Aorta (tissue), 5 donors: ENCODE measurements at regions not wholly inside any gene's neighbourhood (a gene's known extent, or its start where the extent isn't known, plus 50 kb on each side); places are given as distances from the start of the nearest gene placed in this dataset.
A peak's percentile ranks its signal among the peaks of the same experiment; 100 is the strongest.

Experiments used
- ATAC-seq: fragments of 200-7000 bp; cut with Tn5 transposase; one replicate; pipeline ENCODE4 v1.9.1; 2022; ENCODE audit warnings: moderate library complexity; ENCODE audit not compliant: low FRiP score
- DNase-seq, 2 donors: peaks; one replicate each; pipeline ENCODE4 v3.0.0-alpha.2; 2020
- H3K27ac ChIP-seq, 2 donors: one replicate each; pipeline ENCODE4 v1.5.1; 2013; ENCODE audit warnings: low read length in 2 of 2, mild to moderate bottlenecking in 2 of 2, moderate library complexity in 2 of 2, control low read depth in 1 of 2, inconsistent platforms in 1 of 2, low read depth in 1 of 2
- H3K27me3 ChIP-seq, 2 donors: one replicate each; pipeline ENCODE4 v1.6.1; 2013; ENCODE audit warnings: control low read depth in 1 of 2, low read length in 1 of 2, mild to moderate bottlenecking in 1 of 2, moderate library complexity in 1 of 2; ENCODE audit not compliant: insufficient read depth in 2 of 2, control insufficient read depth in 1 of 2
- H3K36me3 ChIP-seq, 2 donors: one replicate each; pipeline ENCODE4 v1.6.1; 2013; ENCODE audit warnings: control low read depth in 1 of 2, low read length in 1 of 2, mild to moderate bottlenecking in 1 of 2; ENCODE audit not compliant: insufficient read depth in 2 of 2, control insufficient read depth in 1 of 2
- H3K4me1 ChIP-seq, 2 donors: one replicate each; pipeline ENCODE4 v1.6.1; 2013; ENCODE audit warnings: low read length in 2 of 2, control low read depth in 1 of 2, mild to moderate bottlenecking in 1 of 2, moderate library complexity in 1 of 2; ENCODE audit not compliant: insufficient read depth in 2 of 2, control insufficient read depth in 1 of 2
- H3K4me3 ChIP-seq, 2 donors: one replicate each; pipeline ENCODE4 v1.5.1; 2013; ENCODE audit warnings: low read length in 2 of 2, control low read depth in 1 of 2, mild to moderate bottlenecking in 1 of 2
- H3K9me3 ChIP-seq: one replicate; pipeline ENCODE4 v1.6.1; 2013; ENCODE audit warnings: mild to moderate bottlenecking, low read length; ENCODE audit not compliant: control insufficient read depth
- WGBS, 2 donors: extraction: QIAGEN DNeasy Blood & Tissue Kit; methylation state at CpG; one replicate each; pipeline ENCODE4 v1.1.7; 2013; 5-methylcytosine and 5-hydroxymethylcytosine counted together
- intact Hi-C, 2 donors: fragments of 100-400 bp; cut with DNase I; formaldehyde crosslinking; loops; one replicate each; pipeline versions ENCODE4 v1.14.2 to v1.15.0; 2022
- donor health status: healthy with polysubstance abuse.
- donor health status: Bipolar disorder and iron deficiency.
- donor health status: DM: no; HTN: no; CAD: no.
- donor health status: DM: no; HTN: no; CAD: no.
- donor health status: DM: yes; HTN: yes; CAD: no.

- intact Hi-C loops = no loop called here
- WGBS, 2 donors = 67 to 84% methylated on average over 5 of the region's 5 CpGs
- H3K27me3 ChIP-seq = no peaks in the 10 kb centered on the region
- no peaks in the 10 kb centered on the region for H3K4me1 ChIP-seq
- ATAC-seq (no peak), DNase-seq (no peak)
- no peaks in the 10 kb centered on the region for H3K9me3 ChIP-seq
- no peak overlapping the region for H3K4me3 ChIP-seq
- H3K27ac ChIP-seq = no peak overlapping the region
- no peaks in the 10 kb centered on the region for H3K36me3 ChIP-seq
These were observed 793.5 kb upstream of the SOX11 start for GRCh38 chr2:4898706-4899105.

- Histone ChIP-seq H3K36me3 (no peaks in the 10 kb centered on the region), H3K27me3 (no peaks in the 10 kb centered on the region), H3K4me3 (no peak overlapping the region), H3K4me1 (no peaks in the 10 kb centered on the region), H3K27ac (no peak overlapping the region), H3K9me3 (no peaks in the 10 kb centered on the region)
- intact Hi-C loops = no loop called here
- ATAC-seq = no peak
- DNase-seq = no peak
- WGBS, 2 donors = 87 to 94% methylated on average over 5 of the region's 5 CpGs
These were observed 791.9 kb upstream of the SOX11 start for GRCh38 chr2:4900242-4900641.

GRCh38 chr2:4900861-4901770 is 791.1 kb upstream of the SOX11 start:
- Histone ChIP-seq H3K36me3 (no peaks in the 10 kb centered on the region), H3K4me1 (no peaks in the 10 kb centered on the region), H3K27me3 (no peaks in the 10 kb centered on the region), H3K9me3 (no peaks in the 10 kb centered on the region), H3K4me3 (no peak overlapping the region), H3K27ac (no peak overlapping the region)
- no peak for ATAC-seq
- 77 to 85% methylated on average over 11 of the region's 11 CpGs for WGBS, 2 donors
- DNase-seq = no peak
- intact Hi-C loops = no loop called here

GRCh38 chr2:4903656-4904348 is 788.4 kb upstream of the SOX11 start:
- Histone ChIP-seq H3K9me3 (peaks cover 1% of the 10 kb centered on the region), H3K27me3 (no peaks in the 10 kb centered on the region), H3K4me3 (no peak overlapping the region), H3K27ac (no peak overlapping the region), H3K36me3 (no peaks in the 10 kb centered on the region), H3K4me1 (no peaks in the 10 kb centered on the region)
- no peak for DNase-seq
- no peak for ATAC-seq
- intact Hi-C loops = no loop called here
- WGBS, 2 donors = 12 to 13% methylated on average over 12 of the region's 12 CpGs

GRCh38 chr2:4908461-4908860 is 783.7 kb upstream of the SOX11 start:
- Histone ChIP-seq H3K9me3 (peaks cover 2% of the 10 kb centered on the region), H3K27ac (no peak overlapping the region), H3K4me3 (no peak overlapping the region), H3K36me3 (no peaks in the 10 kb centered on the region), H3K27me3 (no peaks in the 10 kb centered on the region), H3K4me1 (no peaks in the 10 kb centered on the region)
- no peak for DNase-seq
- intact Hi-C loops = no loop called here
- no peak for ATAC-seq
- WGBS, 2 donors = 67 to 69% methylated on average over 6 of the region's 6 CpGs

GRCh38 chr2:4909346-4910009 is 782.7 kb upstream of the SOX11 start:
- Histone ChIP-seq H3K4me1 (no peaks in the 10 kb centered on the region), H3K9me3 (peaks cover 2% of the 10 kb centered on the region), H3K27ac (no peak overlapping the region), H3K36me3 (no peaks in the 10 kb centered on the region), H3K27me3 (no peaks in the 10 kb centered on the region), H3K4me3 (no peak overlapping the region)
- ATAC-seq (no peak), DNase-seq (no peak)
- intact Hi-C loops = no loop called here
- 60 to 71% methylated on average over 9 of the region's 9 CpGs for WGBS, 2 donors

GRCh38 chr2:4914036-4914435 is 778.1 kb upstream of the SOX11 start:
- DNase-seq (no peak), ATAC-seq (no peak)
- Histone ChIP-seq H3K27ac (no peak overlapping the region), H3K9me3 (peaks cover 1% of the 10 kb centered on the region), H3K4me3 (no peak overlapping the region), H3K36me3 (no peaks in the 10 kb centered on the region), H3K4me1 (no peaks in the 10 kb centered on the region), H3K27me3 (no peaks in the 10 kb centered on the region)
- WGBS, 2 donors = 93 to 96% methylated on average over 5 of the region's 5 CpGs
- intact Hi-C loops = no loop called here

GRCh38 chr2:4914551-4914950 is 777.6 kb upstream of the SOX11 start:
- Histone ChIP-seq H3K4me3 (no peak overlapping the region), H3K27ac (no peak overlapping the region), H3K9me3 (peaks cover 1% of the 10 kb centered on the region), H3K36me3 (no peaks in the 10 kb centered on the region), H3K27me3 (no peaks in the 10 kb centered on the region), H3K4me1 (no peaks in the 10 kb centered on the region)
- ATAC-seq (peak; percentile 55), DNase-seq (no peak)
- WGBS, 2 donors = 86 to 89% methylated on average over 4 of the region's 4 CpGs
- intact Hi-C loops = no loop called here
